ENCODE measurements at regions not wholly inside any gene's neighbourhood (a gene's known extent, or its start where the extent isn't known, plus 50 kb on each side); places are given as distances from the start of the nearest gene placed in this dataset.

DNA sequence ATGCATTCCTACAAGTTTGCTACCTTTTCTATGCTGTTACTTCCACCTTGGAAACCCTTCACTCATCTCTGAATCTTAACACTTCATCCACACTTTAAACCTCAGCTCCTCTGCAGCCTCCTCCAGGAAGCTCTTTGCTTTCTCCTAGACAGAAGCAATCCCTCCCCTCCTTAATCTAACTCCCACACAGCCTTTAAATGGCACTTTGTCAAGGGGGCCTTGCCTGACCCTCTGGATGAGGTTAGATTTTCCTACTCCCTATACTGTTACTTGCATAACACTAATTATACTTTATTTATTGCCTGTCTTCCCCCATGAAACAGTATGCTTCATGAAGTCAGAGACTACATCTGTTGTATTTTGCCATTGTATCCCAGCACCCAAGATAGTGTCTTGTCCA is 394.6 kb downstream of the MED13L start:
- H4K20me1 ChIP-seq (ENCODE audit: low read length), result no peaks in the 10 kb centered on the region
- ATAC-seq (no peak), DNase-seq (no peak)
- ChIA-PET POLR2A (ENCODE audit: unreplicated experiment) (no interaction called here), CTCF (no interaction called here)
- intact Hi-C loops (cut with micrococcal nuclease), result no loop called here
- peaks cover 16% of the 10 kb centered on the region for H3K4me1 ChIP-seq (ENCODE audit: insufficient read depth, low read length)
- H3K9me3 ChIP-seq (ENCODE audit: low read length), result no peaks in the 10 kb centered on the region
- no peak overlapping the region for H2AFZ ChIP-seq (ENCODE audit: low read length)
- H3K9ac ChIP-seq (ENCODE audit: low read length), result no peak overlapping the region
- BruUV-seq (replicated peaks), result no TSS peak
- H3K9me2 ChIP-seq (replicated peaks; ENCODE audit: low read length), result no peaks in the 10 kb centered on the region
- no peaks in the 10 kb centered on the region for H3K79me2 ChIP-seq (ENCODE audit: low read length)
- no peak overlapping the region for H3K4me2 ChIP-seq (ENCODE audit: low read length)
- no peak for TF ChIP-seq CTCF (conservative IDR thresholded peaks at IDR 0.05; ENCODE audit: low read depth, low read length)
- no peak for TF ChIP-seq EZH2 (IDR thresholded peaks at IDR 0.05; ENCODE audit: low read length, unreplicated experiment)
- TF ChIP-seq EZH2phosphoT487 (IDR thresholded peaks at IDR 0.05; ENCODE audit: borderline replicate concordance, low read length), result no peak
- no peaks in the 10 kb centered on the region for H3F3A ChIP-seq (ENCODE audit: low read length, unreplicated experiment)
- no peak overlapping the region for H3K27ac ChIP-seq (ENCODE audit: low read length)
- no peak overlapping the region for H3K4me3 ChIP-seq (ENCODE audit: low read length)
- H3K27me3 ChIP-seq (ENCODE audit: low read length), result no peaks in the 10 kb centered on the region
- H3K36me3 ChIP-seq (ENCODE audit: low read depth, low read length), result no peaks in the 10 kb centered on the region

DNA sequence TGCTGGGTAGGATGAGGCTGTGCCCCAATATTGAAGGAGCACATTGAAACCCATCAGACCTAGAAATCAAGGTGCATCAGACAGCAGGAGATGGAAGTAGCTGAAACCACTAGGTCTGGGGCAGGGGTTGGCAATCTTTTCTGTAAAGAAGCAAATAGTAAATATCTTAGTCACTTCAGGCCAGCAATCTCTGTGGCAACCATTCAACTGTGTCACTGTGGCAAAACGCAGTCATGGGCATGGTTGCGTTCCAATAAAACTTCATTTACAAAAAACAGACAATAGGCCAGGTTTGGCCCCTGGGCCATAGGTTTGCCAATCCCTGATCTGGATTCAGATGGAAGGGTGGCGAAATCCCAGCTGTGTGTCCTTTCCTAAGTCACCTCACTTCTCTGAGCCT is 397.3 kb downstream of the MED13L start:
- no peak overlapping the region; the same call in 1 of the 2 replicates for H2AFZ ChIP-seq (ENCODE audit: low read length)
- peak overlapping the region; percentile 21; the same call in 1 of the 2 replicates for H3K4me2 ChIP-seq (ENCODE audit: low read length)
- peak; percentile 72 for ATAC-seq
- no peaks in the 10 kb centered on the region for H3K36me3 ChIP-seq (ENCODE audit: low read depth, low read length)
- ChIA-PET POLR2A (ENCODE audit: unreplicated experiment) (interaction anchor here (0.5 kb wide), 1 partner anchor 356 kb away, joined by 4 read pairs; no protein-coding TSS in a partner anchor), CTCF (interaction anchor here (0.6 kb wide), 1 partner anchor 10 kb away, joined by 5 read pairs; no protein-coding TSS in a partner anchor)
- no peaks in the 10 kb centered on the region for H3K9me3 ChIP-seq (ENCODE audit: low read length)
- H3K9me2 ChIP-seq (replicated peaks; ENCODE audit: low read length), result no peaks in the 10 kb centered on the region
- H3K27ac ChIP-seq (ENCODE audit: low read length), result peak overlapping the region; percentile 29; the same call in 1 of the 2 replicates
- no peaks in the 10 kb centered on the region for H3K79me2 ChIP-seq (ENCODE audit: low read length)
- no peak for TF ChIP-seq EZH2phosphoT487 (IDR thresholded peaks at IDR 0.05; ENCODE audit: borderline replicate concordance, low read length)
- no peak for TF ChIP-seq EZH2 (IDR thresholded peaks at IDR 0.05; ENCODE audit: low read length, unreplicated experiment)
- no peak for TF ChIP-seq CTCF (conservative IDR thresholded peaks at IDR 0.05; ENCODE audit: low read depth, low read length)
- BruUV-seq (replicated peaks), result no TSS peak
- intact Hi-C loops (cut with micrococcal nuclease), result no loop called here
- no peaks in the 10 kb centered on the region for H3K27me3 ChIP-seq (ENCODE audit: low read length)
- H3K4me1 ChIP-seq (ENCODE audit: insufficient read depth, low read length), result peaks cover 15% of the 10 kb centered on the region
- peak; percentile 75 for DNase-seq
- H3F3A ChIP-seq (ENCODE audit: low read length, unreplicated experiment), result no peaks in the 10 kb centered on the region
- H3K4me3 ChIP-seq (ENCODE audit: low read length), result no peak overlapping the region
- no peak overlapping the region for H3K9ac ChIP-seq (ENCODE audit: low read length)
- H4K20me1 ChIP-seq (ENCODE audit: low read length), result no peaks in the 10 kb centered on the region

GRCh38 chr12:115879354-115879753 is 398.1 kb downstream of the MED13L start:
- H4K20me1 ChIP-seq (ENCODE audit: low read length), result no peaks in the 10 kb centered on the region
- no peak overlapping the region for H3K9ac ChIP-seq (ENCODE audit: low read length)
- no peak overlapping the region for H3K27ac ChIP-seq (ENCODE audit: low read length)
- TF ChIP-seq CTCF (conservative IDR thresholded peaks at IDR 0.05; ENCODE audit: low read depth, low read length) (no peak), EZH2 (IDR thresholded peaks at IDR 0.05; ENCODE audit: low read length, unreplicated experiment) (no peak), EZH2phosphoT487 (IDR thresholded peaks at IDR 0.05; ENCODE audit: borderline replicate concordance, low read length) (no peak)
- intact Hi-C loops (cut with micrococcal nuclease), result no loop called here
- ChIA-PET POLR2A (ENCODE audit: unreplicated experiment) (no interaction called here), CTCF (interaction anchor here (0.6 kb wide), 1 partner anchor 1046 kb away, joined by 3 read pairs; no protein-coding TSS in a partner anchor)
- no peak overlapping the region for H3K4me2 ChIP-seq (ENCODE audit: low read length)
- no peaks in the 10 kb centered on the region for H3K9me3 ChIP-seq (ENCODE audit: low read length)
- no peaks in the 10 kb centered on the region for H3K36me3 ChIP-seq (ENCODE audit: low read depth, low read length)
- no peak overlapping the region for H2AFZ ChIP-seq (ENCODE audit: low read length)
- no peaks in the 10 kb centered on the region for H3K27me3 ChIP-seq (ENCODE audit: low read length)
- BruUV-seq (replicated peaks), result no TSS peak
- ATAC-seq (no peak), DNase-seq (no peak)
- no peak overlapping the region for H3K4me3 ChIP-seq (ENCODE audit: low read length)
- no peaks in the 10 kb centered on the region for H3K79me2 ChIP-seq (ENCODE audit: low read length)
- peaks cover 10% of the 10 kb centered on the region for H3K4me1 ChIP-seq (ENCODE audit: insufficient read depth, low read length)
- H3K9me2 ChIP-seq (replicated peaks; ENCODE audit: low read length), result no peaks in the 10 kb centered on the region
- no peaks in the 10 kb centered on the region for H3F3A ChIP-seq (ENCODE audit: low read length, unreplicated experiment)
